Activated CD8-positive, alpha-beta T cell treated with anti-CD3 and anti-CD28 coated beads for 36 hours (primary cell): ENCODE measurements at regions not wholly inside any gene's neighbourhood (a gene's known extent, or its start where the extent isn't known, plus 50 kb on each side); places are given as distances from the start of the nearest gene placed in this dataset.

Experiments
- ATAC-seq: fragments of 200-7000 bp; cut with Tn5 transposase; one replicate; pipeline ENCODE4 v1.10.0; 2021; ENCODE audit warnings: mild to moderate bottlenecking, moderate library complexity
- CTCF ChIA-PET: fragments of 350-600 bp; sonication (Branson Sonifier 250); formaldehyde crosslinking; loops from one replicate; lab custom pipeline; 2021; ENCODE audit warnings: antibody characterized with exemption; lab: Charles Lee
- POLR2A ChIA-PET: fragments of 350-600 bp; sonication (Branson Sonifier 250); formaldehyde crosslinking; loops from one replicate; lab custom pipeline; 2021; ENCODE audit warnings: antibody characterized with exemption; lab: Charles Lee
- DNase-seq: peaks from one replicate; pipeline ENCODE4 v3.0.0-alpha.2; 2020
- H3K27ac Mint-ChIP-seq: one replicate; pipeline ENCODE4 v1.8.0; 2021; ENCODE audit warnings: mild to moderate bottlenecking, mixed read lengths
- H3K27me3 Mint-ChIP-seq: one replicate; pipeline ENCODE4 v1.8.0; 2021; ENCODE audit warnings: mixed read lengths
- H3K36me3 Mint-ChIP-seq: one replicate; pipeline ENCODE4 v1.8.0; 2021; ENCODE audit warnings: low read depth, mixed read lengths
- H3K4me1 Mint-ChIP-seq: one replicate; pipeline ENCODE4 v1.8.0; 2021; ENCODE audit warnings: low read depth, mixed read lengths
- H3K4me3 Mint-ChIP-seq: one replicate; pipeline ENCODE4 v1.8.0; 2021; ENCODE audit warnings: mild to moderate bottlenecking, moderate library complexity, mixed read lengths
- H3K9me3 Mint-ChIP-seq: one replicate; pipeline ENCODE4 v1.8.0; 2021; ENCODE audit warnings: mixed read lengths
- intact Hi-C: fragments of 100-400 bp; cut with micrococcal nuclease; formaldehyde crosslinking; loops from one replicate; pipeline ENCODE4 v1.10.0; 2022
- TF ChIP-seq, protein P1 (sequence below): fragments of 200-600 bp; IDR thresholded peaks from one replicate; pipeline ENCODE4 v1.8.0; 2022; ENCODE audit warnings: antibody characterized with exemption, mild to moderate bottlenecking

DNA sequence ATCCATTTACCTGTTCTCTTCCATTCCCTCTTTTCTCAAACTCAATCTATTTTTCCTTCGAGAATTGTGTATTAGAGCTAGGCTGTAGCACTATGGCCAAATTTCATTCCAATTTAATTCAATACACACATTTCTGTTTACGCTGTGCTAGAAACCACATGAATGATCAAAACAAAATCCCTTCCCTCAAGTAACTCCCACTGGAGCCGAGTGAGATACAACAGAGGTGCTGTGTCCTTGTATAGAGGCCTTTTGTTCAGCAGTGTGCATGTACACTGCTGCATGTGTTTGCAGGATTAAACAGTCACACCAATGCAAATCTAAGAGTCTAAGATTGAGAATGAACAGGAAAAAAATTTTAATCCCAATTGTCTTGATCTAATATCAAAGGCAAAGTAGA lies 734.2 kb downstream of the RAPGEF2 start:
- TF ChIP-seq, protein P1, sequence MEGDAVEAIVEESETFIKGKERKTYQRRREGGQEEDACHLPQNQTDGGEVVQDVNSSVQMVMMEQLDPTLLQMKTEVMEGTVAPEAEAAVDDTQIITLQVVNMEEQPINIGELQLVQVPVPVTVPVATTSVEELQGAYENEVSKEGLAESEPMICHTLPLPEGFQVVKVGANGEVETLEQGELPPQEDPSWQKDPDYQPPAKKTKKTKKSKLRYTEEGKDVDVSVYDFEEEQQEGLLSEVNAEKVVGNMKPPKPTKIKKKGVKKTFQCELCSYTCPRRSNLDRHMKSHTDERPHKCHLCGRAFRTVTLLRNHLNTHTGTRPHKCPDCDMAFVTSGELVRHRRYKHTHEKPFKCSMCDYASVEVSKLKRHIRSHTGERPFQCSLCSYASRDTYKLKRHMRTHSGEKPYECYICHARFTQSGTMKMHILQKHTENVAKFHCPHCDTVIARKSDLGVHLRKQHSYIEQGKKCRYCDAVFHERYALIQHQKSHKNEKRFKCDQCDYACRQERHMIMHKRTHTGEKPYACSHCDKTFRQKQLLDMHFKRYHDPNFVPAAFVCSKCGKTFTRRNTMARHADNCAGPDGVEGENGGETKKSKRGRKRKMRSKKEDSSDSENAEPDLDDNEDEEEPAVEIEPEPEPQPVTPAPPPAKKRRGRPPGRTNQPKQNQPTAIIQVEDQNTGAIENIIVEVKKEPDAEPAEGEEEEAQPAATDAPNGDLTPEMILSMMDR, result no peak
- H3K9me3 Mint-ChIP-seq, result peaks cover 16% of the 10 kb centered on the region
- no peak overlapping the region for H3K4me3 Mint-ChIP-seq
- DNase-seq, result no peak
- ATAC-seq, result no peak
- intact Hi-C loops, result no loop called here
- ChIA-PET POLR2A (no interaction called here), CTCF (no interaction called here)
- H3K27ac Mint-ChIP-seq, result no peak overlapping the region
- no peaks in the 10 kb centered on the region for H3K27me3 Mint-ChIP-seq
- no peaks in the 10 kb centered on the region for H3K4me1 Mint-ChIP-seq
- no peaks in the 10 kb centered on the region for H3K36me3 Mint-ChIP-seq

DNA sequence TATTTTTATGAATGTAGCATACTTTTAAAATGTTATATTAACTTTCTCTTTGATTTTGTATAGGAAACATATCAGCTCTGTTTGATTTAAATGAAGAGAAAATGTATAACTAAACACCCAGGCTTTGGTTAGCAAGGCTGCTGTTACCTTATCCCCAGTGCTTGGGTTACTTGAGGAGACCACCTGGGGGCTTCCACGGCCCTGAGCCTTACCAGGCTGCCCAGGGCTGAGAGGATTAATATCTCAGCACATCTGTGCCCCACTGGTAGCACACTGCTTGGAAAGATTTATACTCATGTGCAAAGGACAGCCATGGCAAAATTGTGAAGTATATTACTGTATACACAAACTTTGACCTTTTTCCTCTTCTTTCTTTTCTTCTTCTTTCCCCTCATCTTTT lies 752.9 kb downstream of the RAPGEF2 start:
- TF ChIP-seq, protein P1, result no peak
- H3K27me3 Mint-ChIP-seq, result no peaks in the 10 kb centered on the region
- ChIA-PET POLR2A (no interaction called here), CTCF (no interaction called here)
- DNase-seq (no peak), ATAC-seq (no peak)
- no peaks in the 10 kb centered on the region for H3K36me3 Mint-ChIP-seq
- intact Hi-C loops, result no loop called here
- H3K9me3 Mint-ChIP-seq, result peaks cover 2% of the 10 kb centered on the region
- H3K4me1 Mint-ChIP-seq, result no peaks in the 10 kb centered on the region
- no peak overlapping the region for H3K27ac Mint-ChIP-seq
- H3K4me3 Mint-ChIP-seq, result no peak overlapping the region

DNA sequence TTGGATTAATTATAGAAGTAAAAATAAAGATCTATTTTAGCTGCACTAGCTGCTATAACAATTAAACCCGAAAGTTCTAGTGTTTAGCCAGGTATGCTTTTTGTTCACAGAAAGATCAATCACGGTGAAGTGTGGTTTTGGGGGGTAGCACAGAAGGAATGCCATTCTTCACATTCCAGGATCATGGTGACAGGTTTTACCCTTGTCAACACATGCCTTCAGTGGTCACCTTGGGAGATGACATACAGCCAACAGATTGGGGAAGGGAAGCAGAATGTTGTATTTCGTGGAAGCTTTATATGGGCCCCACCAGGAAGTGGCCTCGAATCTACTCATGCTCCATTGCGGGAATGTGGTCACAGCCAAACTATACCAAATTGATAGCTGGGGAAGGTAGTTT lies 753.6 kb downstream of the RAPGEF2 start:
- TF ChIP-seq, protein P1, result no peak
- CTCF ChIA-PET, result no interaction called here
- POLR2A ChIA-PET, result no interaction called here
- H3K27me3 Mint-ChIP-seq, result no peaks in the 10 kb centered on the region
- H3K4me3 Mint-ChIP-seq, result no peak overlapping the region
- no peaks in the 10 kb centered on the region for H3K36me3 Mint-ChIP-seq
- no peak for DNase-seq
- no peak overlapping the region for H3K27ac Mint-ChIP-seq
- ATAC-seq, result no peak
- peaks cover 3% of the 10 kb centered on the region for H3K9me3 Mint-ChIP-seq
- H3K4me1 Mint-ChIP-seq, result no peaks in the 10 kb centered on the region
- intact Hi-C loops, result no loop called here

DNA sequence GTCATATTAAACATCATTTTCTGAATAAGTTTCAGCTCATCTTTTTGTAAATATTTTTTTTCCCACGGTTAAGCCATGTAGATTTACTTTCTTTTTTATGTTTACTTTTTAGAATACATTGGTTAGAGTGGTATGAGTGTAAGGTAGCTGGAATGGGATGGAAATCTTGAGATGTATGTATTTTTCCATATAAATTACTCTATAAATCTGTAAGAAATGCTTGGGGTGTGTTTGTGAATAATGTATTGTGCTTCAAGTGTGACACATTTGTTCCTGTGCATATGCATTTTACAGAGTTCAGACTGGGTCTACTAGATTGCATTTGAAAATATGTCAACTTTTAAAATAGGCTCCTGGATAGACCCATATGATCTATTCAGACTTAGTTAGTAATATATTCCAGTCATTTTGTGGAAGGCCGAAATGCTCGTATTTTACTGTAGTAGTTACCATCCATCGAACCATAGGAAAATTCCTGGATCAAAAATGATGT lies 756.8 kb downstream of the RAPGEF2 start:
- no peaks in the 10 kb centered on the region for H3K27me3 Mint-ChIP-seq
- ChIA-PET POLR2A (no interaction called here), CTCF (no interaction called here)
- H3K9me3 Mint-ChIP-seq, result peaks cover 4% of the 10 kb centered on the region
- no peak for DNase-seq
- no peak overlapping the region for H3K27ac Mint-ChIP-seq
- intact Hi-C loops, result no loop called here
- no peak overlapping the region for H3K4me3 Mint-ChIP-seq
- TF ChIP-seq, protein P1, result no peak
- no peaks in the 10 kb centered on the region for H3K4me1 Mint-ChIP-seq
- no peaks in the 10 kb centered on the region for H3K36me3 Mint-ChIP-seq
- ATAC-seq, result no peak

DNA sequence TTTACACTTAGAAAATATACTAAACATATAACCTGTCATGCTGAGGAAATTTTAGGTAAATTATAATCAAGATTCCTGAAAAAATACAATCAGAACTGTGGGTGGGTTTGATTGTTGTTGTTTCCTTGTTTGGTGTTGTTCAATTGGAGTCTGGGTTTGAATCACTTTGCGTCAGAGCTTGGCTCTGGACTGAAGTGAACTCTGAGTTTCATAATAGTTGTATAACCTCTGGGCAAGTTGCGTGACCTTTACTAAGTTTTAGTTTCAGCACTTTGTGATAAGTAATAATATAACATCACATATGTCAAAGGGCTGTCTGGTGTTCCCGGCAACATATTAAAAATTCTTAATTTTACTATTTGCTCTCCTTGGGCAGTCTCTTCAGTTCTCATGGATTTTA lies 758.1 kb downstream of the RAPGEF2 start:
- no peak for ATAC-seq
- intact Hi-C loops, result no loop called here
- ChIA-PET CTCF (no interaction called here), POLR2A (no interaction called here)
- peaks cover 6% of the 10 kb centered on the region for H3K9me3 Mint-ChIP-seq
- H3K4me3 Mint-ChIP-seq, result no peak overlapping the region
- H3K4me1 Mint-ChIP-seq, result no peaks in the 10 kb centered on the region
- TF ChIP-seq, protein P1, result no peak
- H3K36me3 Mint-ChIP-seq, result no peaks in the 10 kb centered on the region
- DNase-seq, result no peak
- no peak overlapping the region for H3K27ac Mint-ChIP-seq
- H3K27me3 Mint-ChIP-seq, result no peaks in the 10 kb centered on the region
